ENCODE measurements at regions not wholly inside any gene's neighbourhood (a gene's known extent, or its start where the extent isn't known, plus 50 kb on each side); places are given as distances from the start of the nearest gene placed in this dataset.
"Not testable (repeated sequence)": the region's sequence is repeated elsewhere in the genome, so short reads cannot be mapped to it uniquely, and the experiment has no call there.

- no peak for DNase-seq
These were observed 1117.2 kb upstream of the MIR17HG start for GRCh38 chr13:90230311-90230710.

- DNase-seq = no peak
These were observed 1115.2 kb upstream of the MIR17HG start for GRCh38 chr13:90232291-90232690.

DNA sequence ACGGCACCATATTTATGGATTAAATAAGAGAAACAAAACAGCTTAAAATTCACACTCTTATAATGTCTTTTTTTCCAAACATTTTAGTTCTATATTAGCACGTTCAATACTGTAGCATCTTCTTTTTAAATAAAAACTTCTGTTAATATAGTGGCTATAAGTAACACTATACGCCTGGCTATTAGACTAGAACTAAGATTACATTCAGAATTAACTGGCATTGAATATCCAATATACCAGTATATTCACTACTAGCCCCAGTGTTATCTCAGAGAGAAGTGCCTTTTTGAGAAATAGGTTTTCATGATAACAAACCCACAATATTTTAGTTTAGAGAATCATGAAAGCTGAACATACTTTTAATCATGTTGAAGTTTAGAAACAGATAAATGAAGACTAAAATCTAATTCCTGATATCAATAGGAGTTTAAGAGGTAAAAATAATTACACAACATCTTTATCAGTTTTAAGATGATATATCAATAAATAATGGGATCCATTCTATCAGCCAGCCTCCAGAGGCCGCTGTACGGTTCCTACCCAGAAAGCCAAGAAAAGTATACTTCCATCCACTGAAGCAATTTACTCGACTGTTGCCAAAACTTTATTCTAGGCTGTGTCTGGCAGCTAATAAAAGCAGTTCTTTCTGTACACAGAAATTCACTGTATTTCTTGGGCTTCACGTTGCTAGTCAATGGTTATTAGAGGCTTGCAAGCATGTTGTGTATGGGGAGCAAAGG, 1113.4 kb upstream of the MIR17HG start:
- no peak for DNase-seq

GRCh38 chr13:90237852-90238251, 1109.6 kb upstream of the MIR17HG start:
- no peak for DNase-seq

- no peak for DNase-seq
These were observed 1109.1 kb upstream of the MIR17HG start for GRCh38 chr13:90238413-90238812.

GRCh38 chr13:90239130-90239529, 1108.4 kb upstream of the MIR17HG start:
- no peak for DNase-seq

DNA sequence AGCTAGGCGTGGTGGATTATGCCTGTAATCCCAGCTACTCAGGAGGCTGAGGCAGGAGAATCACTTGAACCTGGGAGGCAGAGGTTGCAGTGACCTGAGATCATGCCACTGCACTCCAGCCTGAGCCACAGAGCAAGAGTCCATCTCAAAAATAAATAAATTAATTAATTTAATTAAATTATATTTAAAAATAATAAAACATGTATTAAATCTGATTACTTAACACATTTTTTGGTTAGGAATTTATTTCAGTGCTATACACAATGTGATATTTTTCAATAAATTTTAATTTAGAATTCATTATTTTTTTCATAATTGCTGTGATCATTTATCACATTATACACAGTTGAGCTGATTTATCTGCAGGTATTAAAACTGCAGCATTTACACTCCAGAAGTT, 1101.5 kb upstream of the MIR17HG start:
- DNase-seq = no peak

- no peak for DNase-seq
These were observed 1100.7 kb upstream of the MIR17HG start for GRCh38 chr13:90246687-90247345.

GRCh38 chr13:90253806-90254205, 1093.7 kb upstream of the MIR17HG start:
- DNase-seq = no peak

- no peak for DNase-seq
These were observed 1093.0 kb upstream of the MIR17HG start for GRCh38 chr13:90254437-90254836.

DNA sequence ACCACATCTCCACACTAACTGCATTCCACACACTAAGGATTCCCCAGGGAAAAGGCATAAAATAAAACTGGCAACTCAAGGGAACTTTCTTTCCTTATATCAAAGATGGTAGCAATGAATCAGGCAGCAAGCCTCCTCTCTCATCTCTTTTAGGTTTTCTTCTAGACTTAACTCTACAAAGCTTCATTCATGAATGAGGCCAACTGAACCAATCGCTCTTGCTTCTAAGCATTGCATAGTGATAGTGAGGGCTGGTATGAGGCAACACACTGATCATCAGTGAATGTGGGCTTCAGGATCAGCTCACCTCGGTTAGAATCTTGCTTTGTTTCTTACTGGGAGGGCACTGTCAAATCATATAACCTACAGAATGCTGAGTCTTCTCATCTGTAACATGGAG, 1090.7 kb upstream of the MIR17HG start:
- no peak for DNase-seq

DNA sequence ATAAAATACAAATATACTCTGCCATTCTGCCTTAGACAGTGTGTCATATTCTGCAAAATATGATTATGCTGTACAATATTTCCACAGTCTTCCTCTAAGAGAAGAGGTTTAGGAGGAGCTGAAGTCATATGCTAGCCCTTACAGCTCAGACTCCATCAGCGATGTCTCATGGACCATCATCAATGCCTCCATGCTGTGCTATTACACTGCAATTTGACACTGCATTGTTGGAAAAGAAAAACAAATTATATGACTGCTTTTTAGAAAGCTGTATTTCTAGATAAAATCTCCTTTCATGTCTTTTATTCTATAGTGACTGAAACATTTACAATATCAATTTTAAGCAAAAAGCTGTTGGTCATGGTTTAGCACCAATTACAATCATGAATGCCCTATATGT, 1089.4 kb upstream of the MIR17HG start:
- no peak for DNase-seq

GRCh38 chr13:90261343-90261742, 1086.1 kb upstream of the MIR17HG start:
- no peak for DNase-seq

DNA sequence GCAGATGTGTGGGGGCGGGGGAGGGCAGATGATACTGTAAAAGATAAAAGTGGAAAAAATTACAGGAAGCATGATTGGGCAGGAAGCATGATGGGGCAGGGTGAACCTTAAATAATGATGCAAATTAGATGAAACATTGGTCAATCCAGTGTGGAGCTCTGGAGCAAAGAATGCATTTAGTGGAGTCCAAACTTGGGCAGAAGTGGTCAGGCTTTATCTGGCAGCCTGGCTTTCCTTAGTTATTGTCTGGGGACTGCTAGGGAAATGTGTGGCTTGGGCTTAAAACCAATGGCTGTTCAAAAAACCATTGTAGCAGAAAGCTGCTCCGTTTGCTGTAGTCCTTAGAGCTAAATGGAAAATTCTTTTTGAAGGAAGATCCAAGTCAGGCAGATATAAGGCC, 1077.3 kb upstream of the MIR17HG start:
- no peak for DNase-seq

GRCh38 chr13:90272356-90272755, 1075.1 kb upstream of the MIR17HG start:
- DNase-seq = no peak

GRCh38 chr13:90276216-90276615, 1071.3 kb upstream of the MIR17HG start:
- no peak for DNase-seq

GRCh38 chr13:90278231-90278630, 1069.3 kb upstream of the MIR17HG start:
- not testable (repeated sequence) for DNase-seq

DNA sequence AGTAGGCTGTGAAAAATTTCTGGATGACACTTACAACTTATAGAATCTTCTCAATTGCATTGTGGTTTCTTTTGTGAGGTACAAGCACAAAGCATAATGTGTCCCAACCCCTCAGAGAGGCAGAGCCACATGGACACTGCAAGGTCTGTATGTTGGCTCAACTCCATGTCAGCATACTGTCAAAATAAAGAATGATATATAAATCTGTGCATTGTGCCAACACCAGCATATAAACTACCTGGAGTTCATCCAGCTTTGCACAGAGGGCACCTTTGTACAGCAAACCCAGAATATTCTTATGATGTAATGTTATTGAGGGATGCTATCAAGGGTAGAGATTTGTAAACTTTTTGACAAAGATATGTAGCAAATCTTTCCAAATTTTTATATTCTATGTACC, 1065.8 kb upstream of the MIR17HG start:
- no peak for DNase-seq

DNA sequence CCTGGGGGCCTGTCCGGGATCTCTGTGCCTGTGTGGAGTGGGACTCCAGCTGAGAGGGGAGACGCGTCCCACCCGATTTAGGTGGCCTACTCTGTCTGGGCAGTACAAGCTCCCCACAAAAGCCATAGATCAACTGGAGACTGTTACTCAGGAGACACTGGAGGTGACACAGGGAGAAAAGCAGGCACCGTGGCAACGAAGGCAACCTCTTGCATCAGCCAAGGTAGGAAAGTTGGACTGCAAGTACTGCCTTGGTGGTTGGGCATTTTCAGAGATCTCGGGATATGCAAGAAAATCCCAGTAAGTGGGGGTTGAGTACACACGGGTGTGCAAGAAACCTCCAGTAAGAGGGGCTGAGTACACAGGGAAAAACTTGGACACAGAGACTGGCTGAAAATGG, 1060.0 kb upstream of the MIR17HG start:
- DNase-seq = no peak

DNA sequence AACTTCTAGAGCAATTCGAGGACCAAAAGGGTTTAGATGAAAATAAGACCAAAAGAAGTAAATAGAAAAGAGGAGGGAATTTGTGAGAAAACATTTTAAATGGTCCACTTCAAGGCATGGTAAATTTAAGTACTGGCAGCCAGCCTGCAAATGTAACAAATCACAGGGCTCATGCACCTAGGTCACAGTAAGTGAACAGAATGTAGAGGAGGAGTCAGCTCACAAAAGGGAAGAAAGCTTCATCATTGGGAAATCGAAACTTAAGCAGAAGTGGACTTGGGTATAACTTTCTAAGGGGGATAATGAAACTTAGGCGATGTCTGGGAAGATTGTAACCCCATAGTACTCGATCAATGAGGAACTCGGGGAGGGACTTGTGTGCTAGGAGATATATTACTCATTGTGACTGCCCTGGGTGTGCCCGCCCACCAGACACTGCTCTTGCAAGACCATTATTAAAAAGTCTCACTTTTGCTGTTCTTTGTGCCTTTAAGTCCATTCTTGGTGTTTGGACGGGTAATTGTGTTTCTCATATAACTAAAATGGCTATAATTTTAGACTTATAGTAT, 1053.6 kb upstream of the MIR17HG start:
- DNase-seq = no peak

GRCh38 chr13:90299238-90299637, 1048.2 kb upstream of the MIR17HG start:
- no peak for DNase-seq

DNA sequence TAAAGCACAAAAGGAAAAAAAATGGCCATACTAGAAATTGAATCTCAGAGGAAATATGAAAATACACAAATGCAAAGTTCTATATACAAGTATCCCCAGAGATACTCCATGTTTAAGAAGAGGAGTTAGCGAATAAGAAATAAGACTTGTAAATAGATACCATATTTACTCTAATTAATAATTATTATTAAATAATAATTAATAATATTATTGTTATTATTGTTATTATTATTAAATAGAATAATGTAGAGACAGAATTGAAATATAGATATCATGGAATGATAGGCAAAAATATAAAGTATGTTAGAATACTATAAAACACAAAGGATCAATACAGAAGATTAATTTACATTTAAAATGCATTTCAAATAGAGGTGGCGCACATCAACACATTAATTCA, 1047.5 kb upstream of the MIR17HG start:
- DNase-seq = no peak

DNA sequence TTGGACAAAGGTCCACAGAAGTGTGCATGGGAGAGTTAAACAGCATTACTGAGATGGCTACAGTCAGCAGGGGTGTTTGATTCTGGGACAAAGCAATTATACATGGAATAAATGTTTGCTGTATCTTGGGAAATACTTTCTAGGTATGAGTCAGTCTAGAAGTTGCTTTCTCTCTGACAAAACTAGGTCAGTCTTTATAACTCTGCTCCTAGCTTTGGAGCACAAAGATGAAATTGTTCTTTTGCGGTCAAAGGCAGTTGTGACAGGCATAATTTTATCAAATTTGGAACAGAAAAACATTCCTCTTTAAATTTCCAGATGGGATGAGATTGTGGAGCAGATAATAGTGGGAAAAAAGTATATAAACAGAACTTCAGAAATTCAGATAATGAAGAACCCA, 1045.4 kb upstream of the MIR17HG start:
- no peak for DNase-seq

DNA sequence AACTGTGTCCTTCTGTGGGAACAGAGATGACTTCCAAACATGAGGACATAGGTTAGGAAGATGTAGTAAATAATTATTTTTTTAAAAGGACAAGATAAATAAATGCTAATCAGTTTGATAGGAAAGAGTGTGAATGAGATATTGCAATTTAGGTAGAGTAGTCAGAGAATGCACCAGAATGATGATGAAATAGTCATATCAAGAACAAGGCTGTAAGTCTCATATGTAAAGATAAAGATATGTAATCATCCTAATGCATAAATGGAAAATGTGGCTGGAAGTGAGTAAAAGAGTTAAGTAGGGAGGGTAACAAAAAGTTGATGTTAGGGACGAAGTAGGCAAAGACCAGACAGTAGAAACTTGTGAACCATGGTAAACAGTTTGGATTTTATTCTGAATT, 1041.7 kb upstream of the MIR17HG start:
- DNase-seq = no peak

GRCh38 chr13:90307136-90307535, 1040.4 kb upstream of the MIR17HG start:
- DNase-seq = no peak
